ENCODE measurements at regions not wholly inside any gene's neighbourhood (a gene's known extent, or its start where the extent isn't known, plus 50 kb on each side); places are given as distances from the start of the nearest gene placed in this dataset.

- ChIA-PET SMC1A (ENCODE audit: uncharacterized antibody, unreplicated experiment) (no interaction called here), POLR2A (no interaction called here), CTCF (no interaction called here), RAD21 (ENCODE audit: unreplicated experiment) (no interaction called here)
- in situ Hi-C loops (cut with MboI) (no loop called here), intact Hi-C loops (cut with micrococcal nuclease; ENCODE audit: unreplicated experiment) (no loop called here)
- 29% methylated on average over 4 of the region's 4 CpGs for WGBS (ENCODE audit: insufficient coverage, insufficient replicate concordance, low lambda C conversion rate, missing lambda C conversion rate)
- DNase-seq (ENCODE audit: low read depth, low spot score) (no peak), FAIRE-seq (no peak), ATAC-seq (no peak)
- Histone ChIP-seq H3K4me3 (no peak overlapping the region), H3K9me3 (replicated peaks; ENCODE audit: control insufficient read depth, insufficient read depth, low read length) (peaks cover 7% of the 10 kb centered on the region; the same call in 2 of the 3 replicates), H3K9ac (ENCODE audit: control insufficient read depth, insufficient read depth, low read length) (no peak overlapping the region), H3K27ac (ENCODE audit: control insufficient read depth, insufficient read depth) (no peak overlapping the region), H3K4me1 (ENCODE audit: control insufficient read depth, insufficient read depth, low read length) (no peaks in the 10 kb centered on the region), H2AFZ (ENCODE audit: control insufficient read depth, low read depth, low read length) (no peak overlapping the region), H3K27me3 (replicated peaks in 1 of 2; ENCODE audit: control insufficient read depth in 2 of 2, insufficient read depth in 2 of 2, low read length in 1 of 2) (no peaks in the 10 kb centered on the region), H3K79me2 (ENCODE audit: control insufficient read depth, insufficient read depth, low read length) (no peaks in the 10 kb centered on the region), H4K20me1 (ENCODE audit: control insufficient read depth, insufficient read depth) (no peaks in the 10 kb centered on the region), H3K36me3 (ENCODE audit: control insufficient read depth in 2 of 2, insufficient read depth in 2 of 2, low read length in 1 of 2) (no peaks in the 10 kb centered on the region), H3K4me2 (ENCODE audit: control insufficient read depth, insufficient read depth) (no peak overlapping the region)
- no peak for TF ChIP-seq PAX8 (IDR thresholded peaks at IDR 0.05)
- no peak for TF ChIP-seq ZNF24 (IDR thresholded peaks at IDR 0.05)
- no peak for TF ChIP-seq PKNOX1 (IDR thresholded peaks at IDR 0.05)
- no peak for TF ChIP-seq EED (IDR thresholded peaks at IDR 0.05; ENCODE audit: low read depth)
- no peak for TF ChIP-seq EP300 (IDR thresholded peaks at IDR 0.05; ENCODE audit: borderline replicate concordance in 1 of 2, control insufficient read depth in 1 of 2, low read depth in 2 of 2, low read length in 2 of 2)
- TF ChIP-seq JUND (IDR thresholded peaks at IDR 0.05; ENCODE audit: low read depth, low read length): no peak
- TF ChIP-seq HSF1 (IDR thresholded peaks at IDR 0.05; ENCODE audit: low read depth, low read length): no peak
- TF ChIP-seq POLR2AphosphoS5 (IDR thresholded peaks at IDR 0.05; ENCODE audit: low read length): no peak
- no TSS peak for BruUV-seq (replicated peaks)
These were observed 99.4 kb downstream of the APIP start for GRCh38 chr11:34816698-34817213.

Measured in GM12878 (cell line).